ENCODE measurements at regions not wholly inside any gene's neighbourhood (a gene's known extent, or its start where the extent isn't known, plus 50 kb on each side); places are given as distances from the start of the nearest gene placed in this dataset.

GRCh38 chr20:22339946-22340345 is 244.4 kb downstream of the FOXA2 start:
- no peak overlapping the region for H3K4me3 Mint-ChIP-seq (ENCODE audit: unreplicated experiment)
- DNase-seq (ENCODE audit: low spot score) = no peak
- no peaks in the 10 kb centered on the region for H3K9me3 Mint-ChIP-seq (ENCODE audit: low read depth)
- peaks cover 42% of the 10 kb centered on the region for H3K27me3 Mint-ChIP-seq (ENCODE audit: low read depth)
- H3K36me3 Mint-ChIP-seq (ENCODE audit: low read depth) = no peaks in the 10 kb centered on the region
- H3K4me1 Mint-ChIP-seq (ENCODE audit: low read depth) = peaks cover 3% of the 10 kb centered on the region
- no peak for TF ChIP-seq CTCF (IDR thresholded peaks at IDR 0.05)
- H3K27ac Mint-ChIP-seq (ENCODE audit: unreplicated experiment) = no peak overlapping the region

GRCh38 chr20:22339091-22339881 is 245.1 kb downstream of the FOXA2 start:
- no peaks in the 10 kb centered on the region for H3K9me3 Mint-ChIP-seq (ENCODE audit: low read depth)
- peaks cover 42% of the 10 kb centered on the region for H3K27me3 Mint-ChIP-seq (ENCODE audit: low read depth)
- no peaks in the 10 kb centered on the region for H3K36me3 Mint-ChIP-seq (ENCODE audit: low read depth)
- H3K4me3 Mint-ChIP-seq (ENCODE audit: unreplicated experiment) = no peak overlapping the region
- H3K27ac Mint-ChIP-seq (ENCODE audit: unreplicated experiment) = no peak overlapping the region
- peak; percentile 93 for TF ChIP-seq CTCF (IDR thresholded peaks at IDR 0.05)
- peaks cover 3% of the 10 kb centered on the region for H3K4me1 Mint-ChIP-seq (ENCODE audit: low read depth)
- no peak for DNase-seq (ENCODE audit: low spot score)

GRCh38 chr20:22338140-22338708 is 246.1 kb downstream of the FOXA2 start:
- TF ChIP-seq CTCF (IDR thresholded peaks at IDR 0.05) = no peak
- H3K4me1 Mint-ChIP-seq (ENCODE audit: low read depth) = peaks cover 3% of the 10 kb centered on the region
- no peak overlapping the region for H3K4me3 Mint-ChIP-seq (ENCODE audit: unreplicated experiment)
- no peak for DNase-seq (ENCODE audit: low spot score)
- H3K27me3 Mint-ChIP-seq (ENCODE audit: low read depth) = peaks cover 46% of the 10 kb centered on the region
- H3K27ac Mint-ChIP-seq (ENCODE audit: unreplicated experiment) = peak overlapping the region; percentile 22
- H3K9me3 Mint-ChIP-seq (ENCODE audit: low read depth) = no peaks in the 10 kb centered on the region
- H3K36me3 Mint-ChIP-seq (ENCODE audit: low read depth) = no peaks in the 10 kb centered on the region

- Mint-ChIP-seq H3K4me3 (ENCODE audit: unreplicated experiment) (no peak overlapping the region), H3K27me3 (ENCODE audit: low read depth) (peaks cover 50% of the 10 kb centered on the region), H3K4me1 (ENCODE audit: low read depth) (peaks cover 3% of the 10 kb centered on the region), H3K27ac (ENCODE audit: unreplicated experiment) (no peak overlapping the region), H3K36me3 (ENCODE audit: low read depth) (no peaks in the 10 kb centered on the region), H3K9me3 (ENCODE audit: low read depth) (no peaks in the 10 kb centered on the region)
- DNase-seq (ENCODE audit: low spot score) = no peak
- no peak for TF ChIP-seq CTCF (IDR thresholded peaks at IDR 0.05)
These were observed 249.2 kb downstream of the FOXA2 start for GRCh38 chr20:22335210-22335609.

- H3K4me3 Mint-ChIP-seq (ENCODE audit: unreplicated experiment) = no peak overlapping the region
- H3K27me3 Mint-ChIP-seq (ENCODE audit: low read depth) = peaks cover 39% of the 10 kb centered on the region
- DNase-seq (ENCODE audit: low spot score) = no peak
- no peaks in the 10 kb centered on the region for H3K9me3 Mint-ChIP-seq (ENCODE audit: low read depth)
- peak; percentile 80 for TF ChIP-seq CTCF (IDR thresholded peaks at IDR 0.05)
- H3K36me3 Mint-ChIP-seq (ENCODE audit: low read depth) = no peaks in the 10 kb centered on the region
- H3K4me1 Mint-ChIP-seq (ENCODE audit: low read depth) = peaks cover 3% of the 10 kb centered on the region
- H3K27ac Mint-ChIP-seq (ENCODE audit: unreplicated experiment) = no peak overlapping the region
These were observed 250.4 kb downstream of the FOXA2 start for GRCh38 chr20:22333885-22334545.
